H1 (cell line): ENCODE measurements at regions not wholly inside any gene's neighbourhood (a gene's known extent, or its start where the extent isn't known, plus 50 kb on each side); places are given as distances from the start of the nearest gene placed in this dataset.

Experiments
- CTCF ChIA-PET: fragments of 300-600 bp; sonication (Branson Sonifier 250); formaldehyde crosslinking; loops from one replicate; lab custom pipeline; 2021; ENCODE audit not compliant: partially characterized antibody; lab: Charles Lee
- POLR2A ChIA-PET: fragments of 300-600 bp; sonication (Branson Sonifier 250); formaldehyde crosslinking; loops from one replicate; lab custom pipeline; 2021; ENCODE audit warnings: inconsistent platforms; ENCODE audit not compliant: partially characterized antibody; lab: Charles Lee
- DNase-seq, 2 experiments: peaks; one replicate each; pipeline versions ENCODE4 v3.0.0 to v3.0.0-alpha.2; 2010 to 2022; ENCODE audit warnings: low spot score in 2 of 2, low read depth in 1 of 2, mixed read lengths in 1 of 2
- FAIRE-seq: peaks from 2 replicates; lab custom pipeline; 2011; peaks lifted over from hg19 to GRCh38; lab: Jason Lieb, UNC
- H2AFZ ChIP-seq: 2 replicates; pipeline ENCODE4 v1.8.1; 2012; ENCODE audit warnings: low read length, inconsistent platforms
- H2AK5ac ChIP-seq: 2 replicates; pipeline ENCODE4 v1.6.1; 2013; ENCODE audit warnings: low read depth, low read length
- H2BK120ac ChIP-seq: replicated peaks from 2 replicates; pipeline ENCODE3; 2013; ENCODE audit warnings: low read depth, low read length, inconsistent platforms
- H2BK12ac ChIP-seq: 2 replicates; pipeline ENCODE4 v1.6.1; 2013; ENCODE audit warnings: low read depth, low read length
- H2BK15ac ChIP-seq: 2 replicates; pipeline ENCODE4 v1.6.1; 2013; ENCODE audit warnings: low read length
- H2BK20ac ChIP-seq: 2 replicates; pipeline ENCODE4 v1.6.1; 2013; ENCODE audit warnings: low read length
- H2BK5ac ChIP-seq: 2 replicates; pipeline ENCODE4 v1.6.1; 2013; ENCODE audit warnings: low read depth, low read length
- H3K14ac ChIP-seq: 2 replicates; pipeline ENCODE4 v1.6.1; 2013; ENCODE audit warnings: inconsistent platforms; ENCODE audit not compliant: insufficient read length
- H3K18ac ChIP-seq: 2 replicates; pipeline ENCODE4 v1.6.1; 2013; ENCODE audit warnings: low read length; ENCODE audit errors: extremely low read depth
- H3K23ac ChIP-seq: 2 replicates; pipeline ENCODE4 v1.6.1; 2013; ENCODE audit warnings: inconsistent platforms; ENCODE audit not compliant: insufficient read length
- H3K23me2 ChIP-seq: 2 replicates; pipeline ENCODE4 v1.6.1; 2013; ENCODE audit warnings: low read depth, low read length
- H3K27ac ChIP-seq: 2 replicates; pipeline ENCODE4 v1.6.1; 2011; ENCODE audit warnings: low read depth, low read length, inconsistent platforms
- H3K27me3 ChIP-seq, 4 experiments: replicated peaks in 1 of 4; 1 replicate in 1 of 4; 2 replicates in 3 of 4; pipeline versions ENCODE4 v1.6.1 to v1.8.1; 2011 to 2013; ENCODE audit warnings: low read length in 3 of 4, mild to moderate bottlenecking in 3 of 4, inconsistent platforms in 2 of 4, mixed read lengths in 2 of 4, moderate library complexity in 1 of 4; ENCODE audit not compliant: control insufficient read depth in 3 of 4, insufficient read depth in 3 of 4; ENCODE audit errors: extremely low read depth in 1 of 4
- H3K36me3 ChIP-seq, 4 experiments: 2 replicates each; pipeline versions ENCODE4 v1.6.1 to v1.8.1; 2011 to 2013; ENCODE audit warnings: mild to moderate bottlenecking in 4 of 4, low read length in 3 of 4, moderate library complexity in 2 of 4, control low read depth in 1 of 4, inconsistent platforms in 1 of 4; ENCODE audit not compliant: insufficient read depth in 4 of 4, control insufficient read depth in 2 of 4
- H3K4ac ChIP-seq: replicated peaks from 2 replicates; pipeline ENCODE3; 2013; ENCODE audit warnings: low read length, low read depth, mixed read lengths, inconsistent platforms; ENCODE audit not compliant: insufficient read length
- H3K4me1 ChIP-seq, 4 experiments: replicated peaks in 1 of 4; 1 replicate in 1 of 4; 2 replicates in 3 of 4; pipeline versions ENCODE4 v1.6.1 to v1.8.1; 2011 to 2013; ENCODE audit warnings: low read length in 3 of 4, inconsistent platforms in 2 of 4, mixed read lengths in 1 of 4; ENCODE audit not compliant: insufficient read depth in 4 of 4, control insufficient read depth in 3 of 4
- H3K4me2 ChIP-seq, 2 experiments: 2 replicates each; pipeline versions ENCODE4 v1.6.1 to v1.8.1; 2011 to 2013; ENCODE audit warnings: low read depth in 2 of 2, low read length in 2 of 2, control low read depth in 1 of 2, inconsistent platforms in 1 of 2, mild to moderate bottlenecking in 1 of 2; ENCODE audit not compliant: insufficient read depth in 1 of 2
- H3K4me3 ChIP-seq, 4 experiments: fragments of 200-600, 300-600 bp in 1 of 4; sonication (generic), shearing (Covaris generic), sonication (Bioruptor Twin) in 1 of 4; 2 replicates each; pipeline versions ENCODE4 v1.5.1 to v1.8.1; 2011 to 2016; ENCODE audit warnings: low read length in 4 of 4, low read depth in 3 of 4, control low read depth in 2 of 4, inconsistent platforms in 2 of 4, mild to moderate bottlenecking in 2 of 4, mixed read lengths in 1 of 4, moderate library complexity in 1 of 4; ENCODE audit not compliant: insufficient read depth in 2 of 4; ENCODE audit errors: extremely low read depth in 1 of 4
- H3K56ac ChIP-seq: replicated peaks from 2 replicates; pipeline ENCODE3; 2013; ENCODE audit warnings: low read depth, mild to moderate bottlenecking, mixed read lengths, low read length, inconsistent platforms; ENCODE audit not compliant: insufficient read length
- H3K79me1 ChIP-seq: 2 replicates; pipeline ENCODE4 v1.6.1; 2013; ENCODE audit warnings: low read depth, low read length, control low read depth
- H3K79me2 ChIP-seq, 2 experiments: 2 replicates each; pipeline versions ENCODE4 v1.6.1 to v1.8.1; 2012 to 2013; ENCODE audit warnings: low read length in 2 of 2, mild to moderate bottlenecking in 2 of 2, inconsistent platforms in 1 of 2; ENCODE audit not compliant: insufficient read depth in 2 of 2, control insufficient read depth in 1 of 2
- H3K9ac ChIP-seq, 4 experiments: replicated peaks in 1 of 4; 1 replicate in 1 of 4; 2 replicates in 3 of 4; pipeline versions ENCODE4 v1.6.1 to v1.8.1; 2011 to 2013; ENCODE audit warnings: low read depth in 3 of 4, low read length in 3 of 4, control low read depth in 2 of 4, mild to moderate bottlenecking in 2 of 4, moderate library complexity in 2 of 4, inconsistent platforms in 1 of 4; ENCODE audit errors: extremely low read depth in 1 of 4
- H3K9me3 ChIP-seq, 2 experiments: 2 replicates each; pipeline versions ENCODE4 v1.6.1 to v1.8.1; 2012 to 2013; ENCODE audit warnings: mild to moderate bottlenecking in 2 of 2, moderate library complexity in 2 of 2, control low read depth in 1 of 2, inconsistent platforms in 1 of 2, low read depth in 1 of 2, low read length in 1 of 2, mixed read lengths in 1 of 2; ENCODE audit not compliant: insufficient read depth in 2 of 2
- H4K20me1 ChIP-seq, 2 experiments: replicated peaks in 1 of 2; 2 replicates each; pipeline versions ENCODE3 to v1.8.1; 2011 to 2013; ENCODE audit warnings: inconsistent platforms in 2 of 2, low read length in 2 of 2, mild to moderate bottlenecking in 1 of 2; ENCODE audit not compliant: insufficient read depth in 2 of 2, control insufficient read depth in 1 of 2
- H4K5ac ChIP-seq: 2 replicates; pipeline ENCODE4 v1.6.1; 2013; ENCODE audit warnings: low read length, low read depth, mixed read lengths, inconsistent platforms; ENCODE audit not compliant: insufficient read length
- H4K8ac ChIP-seq: 2 replicates; pipeline ENCODE4 v1.8.0; 2013; ENCODE audit warnings: mild to moderate bottlenecking, moderate library complexity, low read length, inconsistent platforms; ENCODE audit not compliant: insufficient read depth; ENCODE audit errors: extremely low read depth
- H4K91ac ChIP-seq: replicated peaks from 2 replicates; pipeline ENCODE3; 2013; ENCODE audit warnings: low read length, mixed read lengths, inconsistent platforms; ENCODE audit not compliant: insufficient read length
- CHD2 ChIP-seq: IDR thresholded peaks from 2 replicates; pipeline ENCODE4 v1.6.1; 2012; ENCODE audit warnings: low read length, improper control_type of control experiment
- FOSL1 ChIP-seq: IDR thresholded peaks from 2 replicates; pipeline ENCODE4 v1.6.1; 2011; ENCODE audit warnings: mild to moderate bottlenecking, low read depth, low read length, moderate library complexity; ENCODE audit not compliant: insufficient read depth
- GABPA ChIP-seq: IDR thresholded peaks from 2 replicates; pipeline ENCODE4 v1.6.1; 2011; ENCODE audit warnings: mild to moderate bottlenecking, low read length, moderate library complexity, borderline replicate concordance; ENCODE audit not compliant: insufficient read depth
- KDM4A ChIP-seq: IDR thresholded peaks from one replicate; pipeline ENCODE4 v1.7.1; 2012; ENCODE audit warnings: low read depth, mild to moderate bottlenecking, moderate library complexity, low read length, inconsistent platforms; ENCODE audit not compliant: severe bottlenecking
- RAD21 ChIP-seq, 2 experiments: IDR thresholded peaks in 1 of 2; conservative IDR thresholded peaks in 1 of 2; 2 replicates each; pipeline ENCODE4 v1.6.1; 2011; ENCODE audit warnings: low read depth in 2 of 2, low read length in 2 of 2, improper control_type of control experiment in 1 of 2, inconsistent platforms in 1 of 2, mild to moderate bottlenecking in 1 of 2, moderate library complexity in 1 of 2
- RBBP5 ChIP-seq: IDR thresholded peaks from 2 replicates; pipeline ENCODE4 v1.7.1; 2012; ENCODE audit warnings: low read depth, mild to moderate bottlenecking, inconsistent platforms, low read length, moderate library complexity, borderline replicate concordance
- SIN3A ChIP-seq, 2 experiments: IDR thresholded peaks in 1 of 2; conservative IDR thresholded peaks in 1 of 2; 2 replicates each; pipeline ENCODE4 v1.6.1; 2011 to 2012; ENCODE audit warnings: low read length in 2 of 2, improper control_type of control experiment in 1 of 2, low read depth in 1 of 2, mild to moderate bottlenecking in 1 of 2
- SP1 ChIP-seq: IDR thresholded peaks from 2 replicates; pipeline ENCODE4 v1.6.1; 2011; ENCODE audit warnings: low read depth, low read length
- SP4 ChIP-seq: IDR thresholded peaks from 2 replicates; pipeline ENCODE4 v1.6.1; 2012; ENCODE audit warnings: low read length, inconsistent platforms
- SRF ChIP-seq: IDR thresholded peaks from 2 replicates; pipeline ENCODE4 v1.6.1; 2011; ENCODE audit warnings: mild to moderate bottlenecking, low read depth, low read length, moderate library complexity
- TAF1 ChIP-seq: IDR thresholded peaks from 2 replicates; pipeline ENCODE4 v1.6.1; 2011; ENCODE audit warnings: mild to moderate bottlenecking, low read depth, low read length
- whole genome bisulfite sequencing, 2 experiments: shearing (Covaris generic) in 1 of 2; methylation state at CpG; one replicate each; pipeline versions ENCODE4 v1.1.6 to v1.1.7; 2013 to 2015; ENCODE audit warnings: low lambda C conversion rate in 2 of 2, mixed read lengths in 2 of 2, inconsistent platforms in 1 of 2, low coverage in 1 of 2, missing lambda C conversion rate in 1 of 2; ENCODE audit not compliant: insufficient replicate concordance in 2 of 2, insufficient coverage in 1 of 2, insufficient read length in 1 of 2; ENCODE audit errors: extremely low coverage in 1 of 2, missing lambda C conversion rate in 1 of 2; 5-methylcytosine and 5-hydroxymethylcytosine counted together
- TF ChIP-seq, protein P1 (sequence below): IDR thresholded peaks from 2 replicates; pipeline ENCODE4 v1.6.1; 2011; ENCODE audit warnings: low read length, improper control_type of control experiment

DNA sequence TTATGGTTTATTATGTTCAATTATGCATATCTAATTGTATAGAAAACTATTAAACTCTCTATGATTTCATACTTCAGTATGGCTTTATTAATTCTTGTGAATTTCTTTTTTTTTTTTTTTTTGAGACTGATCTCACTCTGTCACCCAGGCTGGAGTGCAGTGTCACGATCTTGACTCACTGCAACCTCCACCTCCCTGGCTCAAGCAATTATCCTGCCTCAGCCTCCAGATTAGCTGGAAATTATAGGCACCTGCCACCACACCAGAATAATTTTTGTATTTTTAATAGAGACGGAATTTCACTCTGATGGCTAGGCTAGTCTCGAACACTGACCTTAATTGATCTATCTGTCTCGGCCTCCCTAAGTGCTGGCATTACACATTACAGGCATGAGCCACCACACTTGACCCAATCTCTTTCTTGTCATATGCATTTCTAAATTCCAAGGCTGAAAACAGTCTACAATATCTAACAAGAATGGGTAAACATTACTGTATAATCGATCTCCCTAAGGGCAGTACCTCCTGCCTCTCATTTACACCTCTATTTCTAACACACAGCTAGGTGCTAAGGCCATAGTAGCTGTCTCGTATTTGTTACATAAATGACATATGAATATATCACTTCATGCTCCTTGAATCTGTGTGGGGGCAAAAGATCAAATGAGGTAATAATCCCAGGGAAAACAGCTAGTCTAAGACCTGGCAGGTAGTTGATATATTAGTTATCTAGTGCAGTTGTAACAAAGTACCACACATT lies 258.2 kb upstream of the CDH8 start:
- no peak overlapping the region for H3K27ac ChIP-seq
- TF ChIP-seq, protein P1, sequence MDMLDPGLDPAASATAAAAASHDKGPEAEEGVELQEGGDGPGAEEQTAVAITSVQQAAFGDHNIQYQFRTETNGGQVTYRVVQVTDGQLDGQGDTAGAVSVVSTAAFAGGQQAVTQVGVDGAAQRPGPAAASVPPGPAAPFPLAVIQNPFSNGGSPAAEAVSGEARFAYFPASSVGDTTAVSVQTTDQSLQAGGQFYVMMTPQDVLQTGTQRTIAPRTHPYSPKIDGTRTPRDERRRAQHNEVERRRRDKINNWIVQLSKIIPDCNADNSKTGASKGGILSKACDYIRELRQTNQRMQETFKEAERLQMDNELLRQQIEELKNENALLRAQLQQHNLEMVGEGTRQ: no peak
- TF ChIP-seq GABPA (no peak), SIN3A (conservative IDR thresholded peaks at IDR 0.05 in 1 of 2, IDR thresholded peaks at IDR 0.05 in 1 of 2; ENCODE audit: low read depth in 1 of 2, low read length in 2 of 2) (no peak), FOSL1 (no peak), KDM4A (no peak), SP1 (no peak), SRF (no peak), RBBP5 (no peak), SP4 (no peak), TAF1 (no peak), CHD2 (no peak), RAD21 (IDR thresholded peaks at IDR 0.05 in 1 of 2, conservative IDR thresholded peaks at IDR 0.05 in 1 of 2; ENCODE audit: low read depth in 2 of 2, low read length in 2 of 2) (no peak)

More for the DNA sequence above, 258.2 kb upstream of the CDH8 start:
- no peak for DNase-seq
- no peaks in the 10 kb centered on the region for H3K79me2 ChIP-seq
- no peak overlapping the region for H4K91ac ChIP-seq
- H3K9me3 ChIP-seq: no peaks in the 10 kb centered on the region
- no peak overlapping the region for H3K18ac ChIP-seq
- H3K79me1 ChIP-seq: no peaks in the 10 kb centered on the region
- H3K4me2 ChIP-seq: no peak overlapping the region
- FAIRE-seq: no peak
- H2BK5ac ChIP-seq: no peak overlapping the region
- H2AK5ac ChIP-seq: no peak overlapping the region
- H2BK120ac ChIP-seq: no peak overlapping the region
- no peaks in the 10 kb centered on the region for H4K20me1 ChIP-seq
- no peak overlapping the region for H4K8ac ChIP-seq
- no peaks in the 10 kb centered on the region for H3K4me1 ChIP-seq
- ChIA-PET CTCF (interaction anchor here (1.4 kb wide), 1 partner anchor 68 kb away, joined by 3 read pairs; no protein-coding TSS in a partner anchor), POLR2A (no interaction called here)
- H3K9ac ChIP-seq: no peak overlapping the region
- no peaks in the 10 kb centered on the region for H3K27me3 ChIP-seq
- no peak overlapping the region for H2BK15ac ChIP-seq
- H3K14ac ChIP-seq: no peak overlapping the region
- WGBS, 2 experiments: 86% methylated on average over 6 of the region's 6 CpGs; no CpG with 5 or more reads in 1 of the 2 experiments
- no peak overlapping the region for H3K56ac ChIP-seq
- no peak overlapping the region for H4K5ac ChIP-seq
- no peak overlapping the region for H3K23ac ChIP-seq
- no peak overlapping the region for H2BK20ac ChIP-seq
- no peak overlapping the region for H3K4me3 ChIP-seq
- no peaks in the 10 kb centered on the region for H3K36me3 ChIP-seq
- no peaks in the 10 kb centered on the region for H3K23me2 ChIP-seq
- H2AFZ ChIP-seq: no peak overlapping the region
- H3K4ac ChIP-seq: no peak overlapping the region
- H2BK12ac ChIP-seq: no peak overlapping the region
